ENCODE measurements at regions not wholly inside any gene's neighbourhood (a gene's known extent, or its start where the extent isn't known, plus 50 kb on each side); places are given as distances from the start of the nearest gene placed in this dataset.

- H3K4me3 ChIP-seq (ENCODE audit: low read depth, low read length) = no peak overlapping the region
- TF ChIP-seq POLR2A (IDR thresholded peaks at IDR 0.05; ENCODE audit: extremely low read depth, insufficient read length) (no peak), MYC (IDR thresholded peaks at IDR 0.05; ENCODE audit: low read depth, low read length) (no peak), CTCF (IDR thresholded peaks at IDR 0.05; ENCODE audit: low read depth, low read length) (no peak), MAX (IDR thresholded peaks at IDR 0.05; ENCODE audit: low read depth, low read length) (no peak)
- DNase-seq (ENCODE audit: low read depth) = no peak
Measured at GRCh38 chr7:46633200-46633599, 712.1 kb upstream of the IGFBP3 start.

DNA sequence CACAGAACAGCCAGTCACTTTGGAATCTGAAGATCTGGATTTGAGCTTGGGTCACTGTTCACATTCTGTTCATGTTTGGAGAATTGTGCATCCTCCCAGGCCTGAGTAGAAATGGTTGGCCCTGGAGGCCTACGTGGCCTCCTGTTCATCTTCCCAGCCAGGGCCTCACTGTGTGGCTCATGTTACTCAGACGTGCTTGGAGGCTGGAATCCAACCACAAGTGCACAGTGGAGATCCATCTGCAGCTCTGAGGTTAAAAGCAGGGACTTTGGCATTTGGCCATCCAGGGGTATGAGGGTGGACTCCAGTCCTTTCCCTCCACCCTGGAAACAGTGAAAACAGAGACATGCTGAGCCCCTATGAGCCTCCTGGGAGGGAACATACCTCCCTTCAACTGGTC is 709.0 kb upstream of the IGFBP3 start:
- no peak for DNase-seq (ENCODE audit: low read depth)
- H3K4me3 ChIP-seq (ENCODE audit: low read depth, low read length) = no peak overlapping the region
- TF ChIP-seq MYC (IDR thresholded peaks at IDR 0.05; ENCODE audit: low read depth, low read length) = no peak
- TF ChIP-seq POLR2A (IDR thresholded peaks at IDR 0.05; ENCODE audit: extremely low read depth, insufficient read length) = no peak
- no peak for TF ChIP-seq CTCF (IDR thresholded peaks at IDR 0.05; ENCODE audit: low read depth, low read length)
- TF ChIP-seq MAX (IDR thresholded peaks at IDR 0.05; ENCODE audit: low read depth, low read length) = no peak

DNA sequence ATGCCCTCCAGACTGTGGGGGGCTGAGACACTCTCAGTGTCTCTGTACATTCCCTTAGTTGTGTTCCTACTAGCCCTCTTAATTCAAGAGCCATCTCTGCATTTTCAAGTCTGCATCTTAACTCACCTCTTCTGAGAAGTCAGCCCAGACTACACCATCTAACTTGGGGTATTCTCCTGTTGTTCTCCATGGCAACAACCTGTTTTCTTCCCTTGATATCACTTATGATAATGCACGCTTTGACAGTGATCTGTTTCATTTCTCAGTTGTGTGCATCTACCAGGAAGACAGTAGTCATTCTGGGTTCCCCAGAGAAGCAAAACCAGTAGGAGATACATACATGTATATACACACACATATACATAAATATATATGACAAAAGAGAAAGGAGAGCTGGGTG is 707.3 kb upstream of the IGFBP3 start:
- TF ChIP-seq POLR2A (IDR thresholded peaks at IDR 0.05; ENCODE audit: extremely low read depth, insufficient read length) = no peak
- TF ChIP-seq MAX (IDR thresholded peaks at IDR 0.05; ENCODE audit: low read depth, low read length) = no peak
- TF ChIP-seq CTCF (IDR thresholded peaks at IDR 0.05; ENCODE audit: low read depth, low read length) = no peak
- no peak for TF ChIP-seq MYC (IDR thresholded peaks at IDR 0.05; ENCODE audit: low read depth, low read length)
- no peak for DNase-seq (ENCODE audit: low read depth)
- no peak overlapping the region for H3K4me3 ChIP-seq (ENCODE audit: low read depth, low read length)

DNA sequence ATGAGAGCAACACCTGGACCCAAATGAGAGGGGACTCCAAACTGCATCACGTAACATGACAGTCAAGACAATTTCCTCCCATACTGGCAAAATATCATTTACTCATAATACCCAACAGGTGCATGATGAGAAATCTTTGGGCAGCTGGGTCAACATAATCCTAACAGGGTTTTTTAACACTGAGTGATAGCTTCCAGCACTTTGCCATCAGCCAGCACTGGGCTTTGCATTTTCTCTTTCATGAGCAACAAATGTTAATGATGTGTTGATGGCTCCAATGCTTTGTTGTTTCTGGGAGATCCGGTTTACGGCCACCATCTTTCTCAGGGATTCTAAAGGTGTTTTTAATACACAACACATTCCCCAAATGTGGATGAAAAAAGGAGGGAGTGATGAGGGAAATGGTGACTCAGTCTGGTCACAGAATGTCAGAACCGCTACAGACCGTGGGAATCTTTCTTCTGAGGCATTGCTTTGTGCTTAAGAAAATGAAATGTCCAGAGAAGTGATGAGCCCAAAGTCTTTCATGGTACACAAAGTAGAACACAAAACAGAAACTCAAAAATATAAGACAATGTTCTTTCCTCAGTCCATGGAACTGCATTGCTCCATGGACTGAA is 705.7 kb upstream of the IGFBP3 start:
- TF ChIP-seq MYC (IDR thresholded peaks at IDR 0.05; ENCODE audit: low read depth, low read length) = no peak
- TF ChIP-seq MAX (IDR thresholded peaks at IDR 0.05; ENCODE audit: low read depth, low read length) = no peak
- TF ChIP-seq CTCF (IDR thresholded peaks at IDR 0.05; ENCODE audit: low read depth, low read length) = no peak
- TF ChIP-seq POLR2A (IDR thresholded peaks at IDR 0.05; ENCODE audit: extremely low read depth, insufficient read length) = no peak
- H3K4me3 ChIP-seq (ENCODE audit: low read depth, low read length) = no peak overlapping the region
- no peak for DNase-seq (ENCODE audit: low read depth)

- no peak for TF ChIP-seq MAX (IDR thresholded peaks at IDR 0.05; ENCODE audit: low read depth, low read length)
- TF ChIP-seq POLR2A (IDR thresholded peaks at IDR 0.05; ENCODE audit: extremely low read depth, insufficient read length) = no peak
- TF ChIP-seq MYC (IDR thresholded peaks at IDR 0.05; ENCODE audit: low read depth, low read length) = no peak
- no peak for TF ChIP-seq CTCF (IDR thresholded peaks at IDR 0.05; ENCODE audit: low read depth, low read length)
- no peak for DNase-seq (ENCODE audit: low read depth)
- no peak overlapping the region for H3K4me3 ChIP-seq (ENCODE audit: low read depth, low read length)
Measured at GRCh38 chr7:46626261-46626660, 705.2 kb upstream of the IGFBP3 start.
